D721Med (cell line): ENCODE measurements at regions not wholly inside any gene's neighbourhood (a gene's known extent, or its start where the extent isn't known, plus 50 kb on each side); places are given as distances from the start of the nearest gene placed in this dataset.

ENCODE experiments used
- DNase-seq: peaks from one replicate; pipeline ENCODE4 v3.0.0; 2011; ENCODE audit warnings: low spot score; ENCODE audit not compliant: insufficient read length
- FAIRE-seq: peaks from 2 replicates; lab custom pipeline; 2011; peaks lifted over from hg19 to GRCh38; lab: Jason Lieb, UNC
- TF ChIP-seq, protein P1 (sequence below): IDR thresholded peaks from 2 replicates; pipeline ENCODE4 v1.5.1; 2012; ENCODE audit warnings: mild to moderate bottlenecking, control low read depth; ENCODE audit not compliant: insufficient read depth; ENCODE audit errors: missing control alignments

DNA sequence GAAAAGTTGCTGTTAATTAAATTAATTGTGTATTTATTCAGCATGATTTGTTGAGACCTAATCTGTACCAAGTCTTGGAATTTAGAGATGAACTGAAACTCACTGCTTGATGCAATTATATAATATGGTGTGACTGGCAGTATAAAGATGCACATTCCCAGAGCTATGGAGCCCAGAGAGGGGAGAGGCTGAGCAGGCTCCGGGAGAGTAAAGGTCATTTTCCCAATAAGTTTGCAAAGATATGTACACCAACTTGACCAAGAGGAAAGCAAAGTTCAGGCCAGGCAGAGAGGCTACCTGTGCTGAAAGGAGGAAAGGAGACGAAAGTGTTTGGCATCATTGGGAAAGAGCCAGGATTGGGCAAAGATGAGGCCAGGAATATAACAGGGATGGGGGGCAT lies 271.7 kb upstream of the KLF4 start:
- no peak for DNase-seq
- no peak for FAIRE-seq
- TF ChIP-seq, protein P1, sequence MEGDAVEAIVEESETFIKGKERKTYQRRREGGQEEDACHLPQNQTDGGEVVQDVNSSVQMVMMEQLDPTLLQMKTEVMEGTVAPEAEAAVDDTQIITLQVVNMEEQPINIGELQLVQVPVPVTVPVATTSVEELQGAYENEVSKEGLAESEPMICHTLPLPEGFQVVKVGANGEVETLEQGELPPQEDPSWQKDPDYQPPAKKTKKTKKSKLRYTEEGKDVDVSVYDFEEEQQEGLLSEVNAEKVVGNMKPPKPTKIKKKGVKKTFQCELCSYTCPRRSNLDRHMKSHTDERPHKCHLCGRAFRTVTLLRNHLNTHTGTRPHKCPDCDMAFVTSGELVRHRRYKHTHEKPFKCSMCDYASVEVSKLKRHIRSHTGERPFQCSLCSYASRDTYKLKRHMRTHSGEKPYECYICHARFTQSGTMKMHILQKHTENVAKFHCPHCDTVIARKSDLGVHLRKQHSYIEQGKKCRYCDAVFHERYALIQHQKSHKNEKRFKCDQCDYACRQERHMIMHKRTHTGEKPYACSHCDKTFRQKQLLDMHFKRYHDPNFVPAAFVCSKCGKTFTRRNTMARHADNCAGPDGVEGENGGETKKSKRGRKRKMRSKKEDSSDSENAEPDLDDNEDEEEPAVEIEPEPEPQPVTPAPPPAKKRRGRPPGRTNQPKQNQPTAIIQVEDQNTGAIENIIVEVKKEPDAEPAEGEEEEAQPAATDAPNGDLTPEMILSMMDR = no peak

DNA sequence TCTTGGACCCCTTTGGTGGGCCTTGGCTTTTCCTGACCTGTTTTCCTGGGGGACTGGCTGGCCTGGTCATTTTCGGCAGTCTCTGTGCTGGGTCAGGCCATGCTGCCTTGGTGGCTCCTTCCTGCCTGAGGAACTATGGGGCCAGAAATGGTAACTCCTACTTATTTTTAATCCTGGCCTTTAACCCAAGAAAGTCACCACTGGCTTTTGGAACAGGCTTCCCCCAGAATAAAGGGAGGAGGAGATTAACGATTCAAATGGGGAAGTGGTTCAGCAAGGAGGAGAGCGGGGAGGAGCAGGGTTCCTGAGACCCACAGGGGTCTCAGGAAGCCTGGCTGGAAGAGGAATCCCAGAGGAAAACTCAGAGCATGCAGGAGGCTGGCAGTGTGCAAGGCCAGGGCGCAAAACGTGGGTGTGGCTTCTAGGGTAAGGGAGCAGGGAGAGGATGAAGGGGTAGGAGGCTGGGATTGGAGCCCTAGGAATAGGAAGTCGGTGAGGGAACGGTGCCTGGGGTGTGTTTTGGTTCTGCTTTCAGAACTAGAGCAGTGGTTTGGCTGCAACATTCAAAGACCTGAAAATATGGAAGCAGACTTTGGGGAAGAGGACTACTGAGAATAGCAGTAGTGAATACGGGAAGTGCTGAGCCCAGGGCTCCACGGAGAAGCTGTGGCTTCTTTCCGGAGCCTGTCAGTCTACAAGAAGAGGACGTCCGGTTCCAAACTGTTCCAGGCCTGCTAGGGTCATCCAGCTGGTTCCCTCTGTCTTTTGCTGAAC lies 271.1 kb upstream of the KLF4 start:
- DNase-seq (no peak), FAIRE-seq (no peak)
- TF ChIP-seq, protein P1 = no peak

DNA sequence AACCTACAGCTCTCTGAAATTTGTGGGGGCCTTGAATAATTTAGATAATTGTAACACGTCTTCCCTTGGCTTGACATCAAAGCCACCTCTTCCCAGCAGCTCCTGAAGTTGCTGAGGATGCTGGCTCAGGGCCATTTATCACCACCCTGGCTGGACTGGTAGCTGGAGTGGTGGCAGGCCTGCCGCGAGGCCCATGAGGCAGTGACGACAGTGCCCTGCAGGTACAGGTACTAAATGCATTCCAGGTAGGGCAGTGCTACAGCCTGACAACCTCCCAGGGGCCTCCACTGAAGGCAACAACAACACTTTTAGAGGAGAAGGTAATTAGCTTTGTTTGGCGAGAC lies 270.2 kb upstream of the KLF4 start:
- FAIRE-seq = no peak
- DNase-seq = no peak
- TF ChIP-seq, protein P1 = no peak

DNA sequence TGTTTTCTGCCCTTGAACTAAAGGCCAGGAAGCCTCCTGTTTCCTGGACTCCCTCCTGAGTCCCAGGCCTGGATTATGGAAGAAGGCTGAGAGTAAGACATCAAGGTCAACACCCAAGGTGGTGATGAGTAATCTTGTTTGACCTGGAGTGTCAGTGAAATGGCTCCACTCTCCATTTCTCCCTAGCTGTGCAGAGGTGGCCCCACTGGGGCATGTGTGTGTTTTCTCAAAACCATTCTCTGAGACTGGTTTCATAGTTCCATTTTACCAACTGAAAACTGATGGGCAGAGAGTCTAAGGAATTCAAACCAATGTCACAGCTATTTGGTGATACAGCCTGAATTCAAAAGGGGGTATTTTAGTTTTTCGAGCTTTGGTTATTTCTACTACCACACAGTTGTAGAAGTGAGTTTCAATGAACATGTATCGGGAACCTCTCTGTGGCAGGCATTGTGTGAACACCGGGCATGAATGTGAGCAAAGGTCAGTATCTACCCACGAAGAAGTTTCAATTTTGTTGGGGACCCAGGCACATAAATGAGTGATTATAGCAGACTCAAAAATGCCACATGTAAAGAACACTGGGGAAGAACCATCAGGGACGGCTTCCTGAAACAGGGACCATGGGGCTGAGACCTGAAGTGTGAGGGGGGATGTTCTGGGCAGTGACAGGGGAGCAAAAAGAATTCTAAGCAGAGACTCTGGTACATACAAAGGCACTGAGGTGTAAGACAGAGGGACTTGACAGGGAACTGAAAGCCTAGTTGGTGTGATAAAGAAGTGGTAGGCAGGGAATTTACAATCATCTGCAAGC lies 269.6 kb upstream of the KLF4 start:
- no peak for FAIRE-seq
- TF ChIP-seq, protein P1 = no peak
- no peak for DNase-seq

DNA sequence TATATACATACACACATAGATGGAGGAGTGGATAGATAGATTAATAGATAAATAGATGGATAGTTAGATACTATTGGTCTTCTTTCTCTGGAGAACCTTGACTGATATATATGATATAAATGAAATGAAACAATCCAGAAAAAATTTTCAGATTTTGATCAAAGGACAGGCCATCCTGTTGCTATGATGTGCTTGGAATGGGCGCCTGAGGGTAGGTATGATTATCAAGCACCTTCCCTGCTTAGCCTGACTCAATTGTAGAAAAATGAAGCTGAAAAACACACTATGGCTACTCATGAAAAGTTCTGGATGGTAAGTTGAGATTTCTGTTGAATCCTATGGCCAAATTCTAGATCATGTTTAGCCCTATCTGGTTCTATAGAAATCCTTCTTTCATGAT lies 266.5 kb upstream of the KLF4 start:
- FAIRE-seq (no peak), DNase-seq (no peak)
- TF ChIP-seq, protein P1 = no peak

DNA sequence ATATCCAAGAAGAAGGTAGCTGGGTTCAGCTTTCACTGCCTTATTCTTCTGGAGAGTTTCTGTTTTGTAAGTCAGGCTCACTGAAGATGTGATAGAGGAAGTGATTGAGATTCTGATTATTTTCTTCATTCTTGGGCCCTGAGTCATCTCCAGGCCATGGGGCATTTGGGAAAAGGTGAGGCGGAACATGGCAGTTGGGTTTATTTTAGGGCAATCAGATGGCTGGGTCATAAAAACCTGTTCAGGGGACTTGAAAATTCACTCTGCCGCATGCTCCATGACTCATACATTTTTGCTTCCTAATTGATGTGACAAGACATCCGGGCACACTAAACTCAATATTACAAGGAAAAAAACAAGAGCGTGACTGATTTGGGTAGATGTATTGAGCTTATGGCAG lies 265.7 kb upstream of the KLF4 start:
- TF ChIP-seq, protein P1 = no peak
- FAIRE-seq (no peak), DNase-seq (no peak)
